Mesendoderm (in vitro differentiated cells): ENCODE measurements at regions not wholly inside any gene's neighbourhood (a gene's known extent, or its start where the extent isn't known, plus 50 kb on each side); places are given as distances from the start of the nearest gene placed in this dataset.
"Not testable (repeated sequence)": the region's sequence is repeated elsewhere in the genome, so short reads cannot be mapped to it uniquely, and the experiment has no call there.

ENCODE experiments used
- DNase-seq: peaks from one replicate; pipeline ENCODE4 v3.0.0; 2013
- H2AK5ac ChIP-seq: 2 replicates; pipeline ENCODE4 v1.6.1; 2013; ENCODE audit warnings: low read length, inconsistent platforms
- H2BK120ac ChIP-seq: 2 replicates; pipeline ENCODE4 v1.6.1; 2013; ENCODE audit warnings: low read depth, mild to moderate bottlenecking, low read length, moderate library complexity, mixed read lengths
- H2BK15ac ChIP-seq: replicated peaks from 2 replicates; pipeline ENCODE4 v1.6.1; 2013; ENCODE audit warnings: low read depth, mild to moderate bottlenecking, moderate library complexity
- H2BK5ac ChIP-seq: 2 replicates; pipeline ENCODE4 v1.6.1; 2013; ENCODE audit warnings: low read length, inconsistent platforms
- H3K18ac ChIP-seq: 2 replicates; pipeline ENCODE4 v1.6.1; 2013; ENCODE audit warnings: mild to moderate bottlenecking, low read length, mixed read lengths
- H3K23ac ChIP-seq: one replicate; pipeline ENCODE4 v1.6.1; 2013; ENCODE audit warnings: low read length
- H3K27ac ChIP-seq: 2 replicates; pipeline ENCODE4 v1.5.1; 2013; ENCODE audit warnings: low read depth, mild to moderate bottlenecking, inconsistent platforms, low read length, moderate library complexity
- H3K27me3 ChIP-seq: 2 replicates; pipeline ENCODE4 v1.6.1; 2013; ENCODE audit warnings: low read length, control low read depth, mild to moderate bottlenecking, inconsistent platforms; ENCODE audit not compliant: insufficient read depth, poor library complexity
- H3K36me3 ChIP-seq: 2 replicates; pipeline ENCODE4 v1.6.1; 2013; ENCODE audit warnings: low read length, inconsistent platforms; ENCODE audit not compliant: control insufficient read depth, insufficient read depth
- H3K4ac ChIP-seq: one replicate; pipeline ENCODE4 v1.6.1; 2013; ENCODE audit warnings: low read depth, mild to moderate bottlenecking, low read length, moderate library complexity
- H3K4me1 ChIP-seq: 2 replicates; pipeline ENCODE4 v1.6.1; 2013; ENCODE audit warnings: low read depth, low read length, inconsistent platforms; ENCODE audit not compliant: control insufficient read depth
- H3K4me2 ChIP-seq: 2 replicates; pipeline ENCODE4 v1.6.1; 2013; ENCODE audit warnings: low read length
- H3K4me3 ChIP-seq: 2 replicates; pipeline ENCODE4 v1.5.1; 2013; ENCODE audit warnings: mild to moderate bottlenecking, low read length
- H3K56ac ChIP-seq: one replicate; pipeline ENCODE4 v1.6.1; 2013; ENCODE audit warnings: low read length
- H3K79me1 ChIP-seq: 2 replicates; pipeline ENCODE4 v1.6.1; 2013; ENCODE audit warnings: low read length, inconsistent platforms
- H3K79me2 ChIP-seq: 2 replicates; pipeline ENCODE4 v1.6.1; 2013; ENCODE audit warnings: mild to moderate bottlenecking, low read length; ENCODE audit not compliant: control insufficient read depth, insufficient read depth
- H3K9ac ChIP-seq: 2 replicates; pipeline ENCODE4 v1.6.1; 2013; ENCODE audit warnings: low read length, inconsistent platforms
- H4K5ac ChIP-seq: one replicate; pipeline ENCODE4 v1.6.1; 2013; ENCODE audit warnings: low read length
- H4K8ac ChIP-seq: one replicate; pipeline ENCODE4 v1.6.1; 2013; ENCODE audit warnings: low read depth, mild to moderate bottlenecking, control low read depth, low read length, moderate library complexity
- WGBS: extraction: QIAGEN DNeasy Blood & Tissue Kit; methylation state at CpG from one replicate; pipeline ENCODE4 v1.1.7; 2013; ENCODE audit warnings: low lambda C conversion rate, missing lambda C conversion rate; ENCODE audit not compliant: insufficient coverage; ENCODE audit errors: extremely low coverage; 5-methylcytosine and 5-hydroxymethylcytosine counted together

DNA sequence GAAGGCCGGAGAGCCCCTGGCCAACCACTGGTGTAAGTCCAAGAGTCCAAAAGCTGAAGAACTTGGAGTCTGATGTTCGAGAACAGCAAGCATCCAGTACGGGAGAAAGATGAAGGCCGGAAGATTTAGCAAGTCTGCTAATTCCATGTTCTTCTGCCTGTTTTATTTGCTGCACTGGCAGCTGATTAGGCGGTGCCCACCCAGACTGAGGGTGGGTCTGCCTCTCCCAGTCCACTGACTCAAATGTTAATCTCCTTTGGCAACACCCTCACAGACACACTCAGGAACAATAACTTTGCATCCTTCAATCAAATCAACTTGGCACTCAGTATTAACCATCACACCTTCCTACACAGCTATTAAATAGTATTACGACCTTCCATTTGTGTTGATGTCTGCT, 168.6 kb downstream of the ALDH1A2 start:
- H3K4me3 ChIP-seq, H2AK5ac ChIP-seq, H3K36me3 ChIP-seq, H4K8ac ChIP-seq, DNase-seq, H3K4me2 ChIP-seq, H3K79me2 ChIP-seq, H3K23ac ChIP-seq, H3K79me1 ChIP-seq, H2BK120ac ChIP-seq, H3K27me3 ChIP-seq, H2BK5ac ChIP-seq, H4K5ac ChIP-seq, H3K4me1 ChIP-seq, H3K56ac ChIP-seq, H3K27ac ChIP-seq, H3K9ac ChIP-seq, H3K4ac ChIP-seq, H3K18ac ChIP-seq, H2BK15ac ChIP-seq: not testable (repeated sequence)
- WGBS, result no CpG with 5 or more reads among the region's 6 CpGs

DNA sequence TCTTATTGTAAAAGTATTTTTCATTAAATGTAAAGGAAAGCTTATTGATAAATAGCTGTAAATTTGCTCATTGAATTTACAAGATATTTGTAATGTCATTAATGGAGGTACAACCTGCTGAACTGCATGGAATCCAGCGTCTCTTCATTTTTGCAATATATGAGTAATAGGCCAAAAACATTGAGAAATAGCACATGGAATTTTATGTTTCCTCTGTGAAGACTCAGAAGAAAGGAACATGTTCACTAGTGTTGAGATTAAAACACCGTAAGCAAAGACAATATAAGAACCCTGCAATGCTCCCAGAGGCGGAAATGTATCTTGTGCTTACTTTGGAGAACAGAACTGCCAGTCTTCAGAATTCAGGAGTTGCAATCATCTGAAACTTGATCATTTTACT, 167.6 kb downstream of the ALDH1A2 start:
- Histone ChIP-seq H3K56ac (no peak overlapping the region), H2AK5ac (no peak overlapping the region), H3K4me1 (no peaks in the 10 kb centered on the region), H4K5ac (no peak overlapping the region), H3K36me3 (no peaks in the 10 kb centered on the region), H2BK15ac (no peak overlapping the region), H3K27ac (no peak overlapping the region), H3K18ac (no peak overlapping the region), H3K9ac (no peak overlapping the region), H3K27me3 (no peaks in the 10 kb centered on the region), H3K4me3 (no peak overlapping the region), H3K23ac (no peak overlapping the region), H2BK120ac (no peak overlapping the region), H4K8ac (no peak overlapping the region), H2BK5ac (no peak overlapping the region), H3K79me2 (no peaks in the 10 kb centered on the region), H3K4ac (no peak overlapping the region), H3K4me2 (no peak overlapping the region), H3K79me1 (no peaks in the 10 kb centered on the region)
- WGBS, result no CpG with 5 or more reads among the region's 3 CpGs
- no peak for DNase-seq

- Histone ChIP-seq H2BK120ac (no peak overlapping the region), H3K23ac (no peak overlapping the region)
- WGBS, result no CpG with 5 or more reads among the region's 1 CpG
These were observed 163.4 kb downstream of the ALDH1A2 start for GRCh38 chr15:57902155-57902554.

More at GRCh38 chr15:57902155-57902554, 163.4 kb downstream of the ALDH1A2 start:
- Histone ChIP-seq H3K56ac (no peak overlapping the region), H3K36me3 (no peaks in the 10 kb centered on the region), H3K9ac (no peak overlapping the region), H3K4me3 (no peak overlapping the region), H3K27ac (no peak overlapping the region), H3K4me2 (no peak overlapping the region), H2AK5ac (no peak overlapping the region), H3K4me1 (no peaks in the 10 kb centered on the region), H2BK15ac (no peak overlapping the region), H3K27me3 (no peaks in the 10 kb centered on the region), H3K18ac (no peak overlapping the region), H4K8ac (no peak overlapping the region), H3K4ac (no peak overlapping the region), H4K5ac (no peak overlapping the region), H3K79me2 (no peaks in the 10 kb centered on the region), H3K79me1 (no peaks in the 10 kb centered on the region), H2BK5ac (no peak overlapping the region)
- DNase-seq, result no peak
